SKM-1 treated with dmso at 0.1 percent for 144 hours (cell line): ENCODE measurements at regions not wholly inside any gene's neighbourhood (a gene's known extent, or its start where the extent isn't known, plus 50 kb on each side); places are given as distances from the start of the nearest gene placed in this dataset.
"Not testable (repeated sequence)": the region's sequence is repeated elsewhere in the genome, so short reads cannot be mapped to it uniquely, and the experiment has no call there.

Experiments used
- DNase-seq: peaks from one replicate; lab custom pipeline; 2025; ENCODE audit not compliant: unreplicated experiment; lab: John Stamatoyannopoulos, UW

GRCh38 chr18:43793910-43794309, 516.6 kb upstream of the SYT4 start:
- DNase-seq = no peak

GRCh38 chr18:43794363-43794762, 517.1 kb upstream of the SYT4 start:
- DNase-seq = no peak

GRCh38 chr18:43797347-43797746, 520.1 kb upstream of the SYT4 start:
- DNase-seq = no peak

GRCh38 chr18:43800584-43800983, 523.3 kb upstream of the SYT4 start:
- no peak for DNase-seq

- no peak for DNase-seq
Observed at GRCh38 chr18:43805646-43806194, 528.4 kb upstream of the SYT4 start.

- DNase-seq = no peak
Observed at GRCh38 chr18:43812627-43813026, 535.3 kb upstream of the SYT4 start.

- no peak for DNase-seq
Observed at GRCh38 chr18:43819397-43819796, 542.1 kb upstream of the SYT4 start.

- DNase-seq = no peak
Observed at GRCh38 chr18:43819873-43820272, 542.6 kb upstream of the SYT4 start.

- no peak for DNase-seq
Observed at GRCh38 chr18:43825768-43826167, 548.5 kb upstream of the SYT4 start.

GRCh38 chr18:43826215-43826614, 548.9 kb upstream of the SYT4 start:
- no peak for DNase-seq

- no peak for DNase-seq
Observed at GRCh38 chr18:43827311-43827710, 550.0 kb upstream of the SYT4 start.

- no peak for DNase-seq
Observed at GRCh38 chr18:43830303-43830702, 553.0 kb upstream of the SYT4 start.

- no peak for DNase-seq
Observed at GRCh38 chr18:43830947-43831346, 553.7 kb upstream of the SYT4 start.

GRCh38 chr18:43846299-43846698, 569.0 kb upstream of the SYT4 start:
- no peak for DNase-seq

GRCh38 chr18:43847164-43848091, 570.1 kb upstream of the SYT4 start:
- no peak for DNase-seq

- not testable (repeated sequence) for DNase-seq
Observed at GRCh38 chr18:43849831-43850230, 572.5 kb upstream of the SYT4 start.

GRCh38 chr18:43855376-43855775, 578.1 kb upstream of the SYT4 start:
- no peak for DNase-seq

GRCh38 chr18:43863180-43863579, 585.9 kb upstream of the SYT4 start:
- no peak for DNase-seq

GRCh38 chr18:43866696-43867095, 589.4 kb upstream of the SYT4 start:
- no peak for DNase-seq

- DNase-seq = no peak
Observed at GRCh38 chr18:43868497-43868995, 591.3 kb upstream of the SYT4 start.

GRCh38 chr18:43869451-43870008, 592.2 kb upstream of the SYT4 start:
- DNase-seq = no peak

GRCh38 chr18:43870626-43871025, 593.3 kb upstream of the SYT4 start:
- no peak for DNase-seq
